ENCODE measurements at regions not wholly inside any gene's neighbourhood (a gene's known extent, or its start where the extent isn't known, plus 50 kb on each side); places are given as distances from the start of the nearest gene placed in this dataset.

DNA sequence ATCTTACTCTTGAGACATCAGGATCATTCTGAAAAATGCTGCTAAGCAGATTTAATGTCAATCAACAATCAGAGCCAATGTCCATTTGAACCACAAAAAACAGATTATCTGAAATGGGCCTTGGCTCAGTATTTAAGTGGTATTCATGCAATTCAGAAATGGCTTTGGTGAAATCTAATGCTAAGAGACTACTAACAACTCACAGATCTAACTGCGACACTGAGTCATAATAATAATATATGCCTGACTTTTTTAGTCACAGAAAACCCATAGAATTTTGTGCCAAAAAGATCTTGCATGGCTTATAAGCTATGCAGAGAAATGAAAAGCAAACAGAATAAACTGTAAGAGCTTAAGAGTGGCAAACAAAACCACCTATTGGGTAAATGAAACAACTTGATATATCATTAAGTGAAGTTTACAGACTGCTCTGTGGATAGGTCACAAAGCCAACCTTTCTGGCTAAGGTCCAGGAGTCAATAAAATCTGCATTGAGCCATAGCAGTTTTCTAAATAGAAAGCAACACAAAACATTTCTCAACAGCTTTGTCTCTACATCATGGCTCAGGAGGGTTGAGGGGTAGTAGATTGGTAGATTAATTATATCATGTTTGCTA is 234.3 kb downstream of the LRATD1 start:
- no peak overlapping the region for H3K27ac ChIP-seq (ENCODE audit: low read depth, low read length)

GRCh38 chr2:14867853-14868252 is 235.3 kb downstream of the LRATD1 start:
- H3K9ac ChIP-seq (ENCODE audit: low read depth in 1 of 2, low read length in 2 of 2): no peak overlapping the region
- no peak overlapping the region for H3K4me3 ChIP-seq (ENCODE audit: low read depth in 1 of 2, low read length in 2 of 2)
- peaks cover 0 to 7% of the 10 kb centered on the region in 2 donors for H3K9me3 ChIP-seq (ENCODE audit: control insufficient read depth in 1 of 2, low read length in 2 of 2)
- H3K27ac ChIP-seq (ENCODE audit: low read depth, low read length): no peak overlapping the region
- no peaks in the 10 kb centered on the region for H3K36me3 ChIP-seq (ENCODE audit: control insufficient read depth in 1 of 2, insufficient read depth in 2 of 2, low read length in 2 of 2)
- peaks cover 0 to 22% of the 10 kb centered on the region in 2 donors for H3K4me1 ChIP-seq (ENCODE audit: control insufficient read depth in 1 of 2, insufficient read depth in 2 of 2, low read length in 2 of 2)
- H3K27me3 ChIP-seq (ENCODE audit: control insufficient read depth in 1 of 2, insufficient read depth in 2 of 2, low read length in 2 of 2): no peaks in the 10 kb centered on the region

More for the DNA sequence above, 234.3 kb downstream of the LRATD1 start:
- Histone ChIP-seq H3K4me1 (ENCODE audit: control insufficient read depth in 1 of 2, insufficient read depth in 2 of 2, low read length in 2 of 2) (peaks cover 0 to 22% of the 10 kb centered on the region in 2 donors), H3K27me3 (ENCODE audit: control insufficient read depth in 1 of 2, insufficient read depth in 2 of 2, low read length in 2 of 2) (no peaks in the 10 kb centered on the region), H3K36me3 (ENCODE audit: control insufficient read depth in 1 of 2, insufficient read depth in 2 of 2, low read length in 2 of 2) (no peaks in the 10 kb centered on the region), H3K9ac (ENCODE audit: low read depth in 1 of 2, low read length in 2 of 2) (no peak overlapping the region), H3K9me3 (ENCODE audit: control insufficient read depth in 1 of 2, low read length in 2 of 2) (peaks cover 0 to 7% of the 10 kb centered on the region in 2 donors), H3K4me3 (ENCODE audit: low read depth in 1 of 2, low read length in 2 of 2) (no peak overlapping the region)

DNA sequence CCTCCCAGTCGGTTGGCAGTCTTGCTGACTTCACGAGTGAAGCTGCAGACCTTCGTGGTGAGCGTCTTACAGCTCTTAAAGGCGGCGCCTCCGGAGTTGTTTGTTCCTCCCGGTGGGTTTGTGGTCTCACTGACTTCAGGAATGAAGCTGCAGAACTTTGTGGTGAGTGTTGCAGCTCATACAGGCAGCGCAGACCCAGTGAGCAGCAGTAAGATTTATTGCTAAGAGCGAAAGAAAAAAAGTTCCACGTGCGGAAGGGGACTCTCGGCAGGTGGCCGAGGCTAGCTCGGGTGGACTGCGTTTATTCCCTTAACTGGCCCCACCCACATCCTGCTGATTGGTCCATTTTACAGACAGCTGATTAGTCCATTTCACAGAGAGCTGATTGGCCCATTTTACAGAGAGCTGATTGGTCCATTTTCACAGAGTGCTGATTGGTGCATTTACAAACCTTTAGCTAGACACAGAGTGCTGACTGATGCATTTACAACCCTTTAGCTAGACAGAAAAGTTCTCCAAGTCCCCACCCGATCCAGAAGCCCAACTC is 240.3 kb downstream of the LRATD1 start:
- H3K27me3 ChIP-seq (ENCODE audit: control insufficient read depth in 1 of 2, insufficient read depth in 2 of 2, low read length in 2 of 2): no peaks in the 10 kb centered on the region

DNA sequence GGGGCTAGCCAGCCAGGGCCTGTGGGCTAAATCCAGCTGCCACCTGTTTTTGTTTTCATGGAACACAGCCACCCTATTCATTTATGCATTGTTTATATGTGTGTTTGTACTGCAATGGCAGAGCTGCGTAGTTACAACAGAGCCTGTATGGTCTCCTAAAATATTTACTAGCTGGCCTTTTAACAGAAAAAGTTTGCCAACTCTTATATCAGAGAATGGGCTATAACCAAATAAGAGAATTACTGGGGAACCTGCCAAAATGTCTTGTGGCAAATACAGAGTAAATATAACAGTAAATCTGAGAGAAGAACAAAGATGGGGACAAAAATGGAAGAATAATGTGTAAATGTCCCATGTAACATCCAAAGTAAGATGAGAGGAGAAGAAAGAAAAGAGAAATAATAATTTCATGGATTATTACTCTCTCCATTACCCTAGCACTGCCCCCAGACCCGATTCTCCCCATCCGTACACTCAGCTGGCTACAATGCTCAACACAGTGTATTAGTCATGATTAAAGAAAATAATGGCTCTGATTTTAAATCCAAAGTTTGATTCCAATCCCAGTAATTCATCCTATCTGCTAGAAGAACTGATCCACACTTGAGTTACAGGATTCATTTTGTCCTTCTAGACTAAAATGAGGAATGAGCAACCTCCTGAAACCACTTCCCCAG is 249.3 kb downstream of the LRATD1 start:
- no peaks in the 10 kb centered on the region for H3K36me3 ChIP-seq (ENCODE audit: control insufficient read depth in 1 of 2, insufficient read depth in 2 of 2, low read length in 2 of 2)

More for the DNA sequence above, 240.3 kb downstream of the LRATD1 start:
- no peak overlapping the region for H3K4me3 ChIP-seq (ENCODE audit: low read depth in 1 of 2, low read length in 2 of 2)
- no peak overlapping the region for H3K9ac ChIP-seq (ENCODE audit: low read depth in 1 of 2, low read length in 2 of 2)
- H3K9me3 ChIP-seq (ENCODE audit: control insufficient read depth in 1 of 2, low read length in 2 of 2): no peaks in the 10 kb centered on the region
- peaks cover 0 to 8% of the 10 kb centered on the region in 2 donors for H3K4me1 ChIP-seq (ENCODE audit: control insufficient read depth in 1 of 2, insufficient read depth in 2 of 2, low read length in 2 of 2)
- no peaks in the 10 kb centered on the region for H3K36me3 ChIP-seq (ENCODE audit: control insufficient read depth in 1 of 2, insufficient read depth in 2 of 2, low read length in 2 of 2)
- no peak overlapping the region for H3K27ac ChIP-seq (ENCODE audit: low read depth, low read length)

DNA sequence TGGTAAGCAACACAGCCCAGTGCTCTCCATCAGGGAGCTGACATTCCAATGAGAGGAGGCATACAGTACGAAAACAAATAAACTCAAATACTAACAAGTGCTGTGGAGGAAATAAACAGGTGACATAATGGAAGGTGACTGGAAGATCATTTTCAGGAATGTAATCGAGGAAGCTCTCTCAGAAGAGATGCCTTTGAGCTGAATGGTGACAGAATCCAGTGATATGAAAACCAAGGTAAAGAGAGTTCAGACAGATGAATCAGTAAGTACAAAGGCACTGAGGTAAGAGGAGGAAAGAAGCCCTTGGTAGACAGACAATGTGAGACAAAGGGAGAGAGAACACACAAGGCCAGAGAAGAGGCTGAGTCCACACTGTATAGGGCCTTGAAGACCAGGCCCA is 252.1 kb downstream of the LRATD1 start:
- Histone ChIP-seq H3K36me3 (ENCODE audit: control insufficient read depth in 1 of 2, insufficient read depth in 2 of 2, low read length in 2 of 2) (no peaks in the 10 kb centered on the region), H3K27ac (ENCODE audit: low read depth, low read length) (no peak overlapping the region), H3K4me1 (ENCODE audit: control insufficient read depth in 1 of 2, insufficient read depth in 2 of 2, low read length in 2 of 2) (no peaks in the 10 kb centered on the region), H3K4me3 (ENCODE audit: low read depth in 1 of 2, low read length in 2 of 2) (no peak overlapping the region), H3K9me3 (ENCODE audit: control insufficient read depth in 1 of 2, low read length in 2 of 2) (no peaks in the 10 kb centered on the region), H3K27me3 (ENCODE audit: control insufficient read depth in 1 of 2, insufficient read depth in 2 of 2, low read length in 2 of 2) (no peaks in the 10 kb centered on the region), H3K9ac (ENCODE audit: low read depth in 1 of 2, low read length in 2 of 2) (no peak overlapping the region)

More for the DNA sequence above, 249.3 kb downstream of the LRATD1 start:
- no peak overlapping the region for H3K9ac ChIP-seq (ENCODE audit: low read depth in 1 of 2, low read length in 2 of 2)
- H3K4me3 ChIP-seq (ENCODE audit: low read depth in 1 of 2, low read length in 2 of 2): no peak overlapping the region
- no peak overlapping the region for H3K27ac ChIP-seq (ENCODE audit: low read depth, low read length)
- H3K9me3 ChIP-seq (ENCODE audit: control insufficient read depth in 1 of 2, low read length in 2 of 2): no peaks in the 10 kb centered on the region
- H3K4me1 ChIP-seq (ENCODE audit: control insufficient read depth in 1 of 2, insufficient read depth in 2 of 2, low read length in 2 of 2): no peaks in the 10 kb centered on the region
- H3K27me3 ChIP-seq (ENCODE audit: control insufficient read depth in 1 of 2, insufficient read depth in 2 of 2, low read length in 2 of 2): no peaks in the 10 kb centered on the region

DNA sequence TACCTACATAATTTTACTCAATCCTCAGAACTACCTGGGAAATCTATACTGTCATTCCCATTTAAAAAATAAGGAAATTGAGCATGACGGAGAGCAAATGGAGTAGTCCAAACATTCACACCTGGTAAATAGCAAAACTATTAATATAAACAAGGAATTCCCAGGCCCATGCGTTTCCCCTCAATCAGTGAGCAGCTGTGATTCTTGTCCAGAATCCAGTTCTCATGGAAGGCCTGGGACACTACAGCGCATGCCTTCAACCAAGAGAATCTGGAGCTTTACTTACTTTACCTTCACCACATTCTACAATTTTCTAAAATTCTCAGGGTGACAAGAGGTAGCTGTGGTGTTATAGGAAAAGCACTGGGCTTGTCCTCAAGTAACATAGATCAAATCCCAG is 259.0 kb downstream of the LRATD1 start:
- Histone ChIP-seq H3K4me3 (ENCODE audit: low read depth in 1 of 2, low read length in 2 of 2) (no peak overlapping the region), H3K9me3 (ENCODE audit: control insufficient read depth in 1 of 2, low read length in 2 of 2) (no peaks in the 10 kb centered on the region), H3K27me3 (ENCODE audit: control insufficient read depth in 1 of 2, insufficient read depth in 2 of 2, low read length in 2 of 2) (no peaks in the 10 kb centered on the region), H3K27ac (ENCODE audit: low read depth, low read length) (no peak overlapping the region), H3K36me3 (ENCODE audit: control insufficient read depth in 1 of 2, insufficient read depth in 2 of 2, low read length in 2 of 2) (no peaks in the 10 kb centered on the region), H3K4me1 (ENCODE audit: control insufficient read depth in 1 of 2, insufficient read depth in 2 of 2, low read length in 2 of 2) (no peaks in the 10 kb centered on the region), H3K9ac (ENCODE audit: low read depth in 1 of 2, low read length in 2 of 2) (no peak overlapping the region)

- Histone ChIP-seq H3K4me3 (ENCODE audit: low read depth in 1 of 2, low read length in 2 of 2) (no peak overlapping the region), H3K9me3 (ENCODE audit: control insufficient read depth in 1 of 2, low read length in 2 of 2) (no peaks in the 10 kb centered on the region), H3K27me3 (ENCODE audit: control insufficient read depth in 1 of 2, insufficient read depth in 2 of 2, low read length in 2 of 2) (no peaks in the 10 kb centered on the region), H3K9ac (ENCODE audit: low read depth in 1 of 2, low read length in 2 of 2) (no peak overlapping the region), H3K27ac (ENCODE audit: low read depth, low read length) (no peak overlapping the region), H3K36me3 (ENCODE audit: control insufficient read depth in 1 of 2, insufficient read depth in 2 of 2, low read length in 2 of 2) (no peaks in the 10 kb centered on the region), H3K4me1 (ENCODE audit: control insufficient read depth in 1 of 2, insufficient read depth in 2 of 2, low read length in 2 of 2) (no peaks in the 10 kb centered on the region)
Measured at GRCh38 chr2:14896330-14897030, 264.0 kb downstream of the LRATD1 start.

DNA sequence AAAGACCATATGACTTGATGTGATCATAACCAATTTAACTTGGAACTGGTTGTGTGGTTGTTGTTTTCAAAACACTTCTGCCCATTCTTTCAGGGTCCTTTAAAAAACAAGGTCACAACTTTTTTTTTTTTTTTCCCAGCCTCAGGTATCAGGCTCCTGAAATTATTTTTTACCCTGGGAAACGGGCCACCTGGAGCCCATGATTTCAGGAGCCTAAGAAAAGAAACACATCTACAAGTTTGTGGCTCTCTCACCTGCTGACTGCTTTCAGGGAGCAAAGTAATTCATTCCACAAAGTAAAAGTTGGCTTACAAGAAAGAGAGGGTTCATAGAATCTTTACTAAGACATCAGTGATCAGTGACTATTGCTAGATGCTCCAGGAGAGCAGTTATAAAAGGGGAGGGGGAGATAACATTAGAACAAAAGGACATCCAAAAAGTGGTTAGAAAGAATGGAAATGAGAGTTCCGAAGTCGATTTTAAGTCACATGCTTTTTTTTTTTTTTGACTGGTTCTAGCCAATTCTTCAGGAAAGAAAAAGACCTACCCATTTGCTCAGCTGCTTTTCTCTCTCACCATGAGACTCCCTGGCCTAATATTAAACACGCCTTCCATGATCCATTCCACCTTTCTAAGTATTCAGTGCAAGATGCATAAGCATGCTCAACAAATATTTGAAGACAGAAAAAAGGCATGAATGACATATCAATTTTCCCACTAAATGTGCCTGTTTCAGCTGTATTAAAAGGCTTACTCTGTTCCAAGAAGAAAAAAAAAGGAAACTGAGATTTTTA is 267.3 kb downstream of the LRATD1 start:
- no peaks in the 10 kb centered on the region for H3K4me1 ChIP-seq (ENCODE audit: control insufficient read depth in 1 of 2, insufficient read depth in 2 of 2, low read length in 2 of 2)
- H3K27me3 ChIP-seq (ENCODE audit: control insufficient read depth in 1 of 2, insufficient read depth in 2 of 2, low read length in 2 of 2): no peaks in the 10 kb centered on the region
- no peaks in the 10 kb centered on the region for H3K36me3 ChIP-seq (ENCODE audit: control insufficient read depth in 1 of 2, insufficient read depth in 2 of 2, low read length in 2 of 2)
- H3K4me3 ChIP-seq (ENCODE audit: low read depth in 1 of 2, low read length in 2 of 2): no peak overlapping the region
- no peak overlapping the region for H3K9ac ChIP-seq (ENCODE audit: low read depth in 1 of 2, low read length in 2 of 2)
- no peaks in the 10 kb centered on the region for H3K9me3 ChIP-seq (ENCODE audit: control insufficient read depth in 1 of 2, low read length in 2 of 2)
- H3K27ac ChIP-seq (ENCODE audit: low read depth, low read length): no peak overlapping the region

- Histone ChIP-seq H3K4me3 (ENCODE audit: low read depth in 1 of 2, low read length in 2 of 2) (no peak overlapping the region), H3K4me1 (ENCODE audit: control insufficient read depth in 1 of 2, insufficient read depth in 2 of 2, low read length in 2 of 2) (no peaks in the 10 kb centered on the region), H3K27ac (ENCODE audit: low read depth, low read length) (no peak overlapping the region), H3K9ac (ENCODE audit: low read depth in 1 of 2, low read length in 2 of 2) (no peak overlapping the region), H3K36me3 (ENCODE audit: control insufficient read depth in 1 of 2, insufficient read depth in 2 of 2, low read length in 2 of 2) (no peaks in the 10 kb centered on the region), H3K9me3 (ENCODE audit: control insufficient read depth in 1 of 2, low read length in 2 of 2) (no peaks in the 10 kb centered on the region), H3K27me3 (ENCODE audit: control insufficient read depth in 1 of 2, insufficient read depth in 2 of 2, low read length in 2 of 2) (no peaks in the 10 kb centered on the region)
Measured at GRCh38 chr2:14901737-14902136, 269.2 kb downstream of the LRATD1 start.
